ENCODE measurements at regions not wholly inside any gene's neighbourhood (a gene's known extent, or its start where the extent isn't known, plus 50 kb on each side); places are given as distances from the start of the nearest gene placed in this dataset.

- TF ChIP-seq CTCF (IDR thresholded peaks at IDR 0.05; ENCODE audit: extremely low read depth, insufficient read depth, missing control alignments): no peak
- in situ Hi-C loops (cut with MboI; ENCODE audit: low pct_unique_long_range_greater_than_20kb, low sequenced_read_pairs, unreplicated experiment): no loop called here
- DNase-seq (ENCODE audit: low spot score): no peak
Measured at GRCh38 chr1:17946434-17946833, 161.2 kb upstream of the IGSF21 start.

DNA sequence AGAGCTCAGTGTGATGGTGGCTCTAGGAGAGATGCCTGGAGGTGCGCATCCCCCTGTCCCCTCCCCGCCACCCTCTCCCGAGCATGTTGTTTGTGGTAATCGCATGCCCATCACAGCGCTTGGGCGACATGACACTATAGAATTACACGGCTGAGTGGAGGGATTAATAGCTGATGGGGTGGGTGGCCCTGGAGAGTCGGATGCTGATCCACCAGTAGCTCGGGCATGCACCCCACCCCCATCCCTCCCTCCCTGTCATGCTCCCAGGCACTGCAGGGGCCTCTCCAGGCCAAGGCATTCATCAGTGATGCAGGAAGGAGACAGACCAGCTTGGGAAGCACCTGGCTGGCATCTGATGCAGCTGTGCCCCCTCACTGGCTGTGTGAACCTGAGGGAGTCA lies 159.0 kb upstream of the IGSF21 start:
- no peak for DNase-seq (ENCODE audit: low spot score)
- in situ Hi-C loops (cut with MboI; ENCODE audit: low pct_unique_long_range_greater_than_20kb, low sequenced_read_pairs, unreplicated experiment): no loop called here
- no peak for TF ChIP-seq CTCF (IDR thresholded peaks at IDR 0.05; ENCODE audit: extremely low read depth, insufficient read depth, missing control alignments)

- DNase-seq (ENCODE audit: low spot score): no peak
- TF ChIP-seq CTCF (IDR thresholded peaks at IDR 0.05; ENCODE audit: extremely low read depth, insufficient read depth, missing control alignments): no peak
- in situ Hi-C loops (cut with MboI; ENCODE audit: low pct_unique_long_range_greater_than_20kb, low sequenced_read_pairs, unreplicated experiment): no loop called here
Measured at GRCh38 chr1:17949511-17949910, 158.1 kb upstream of the IGSF21 start.

- in situ Hi-C loops (cut with MboI; ENCODE audit: low pct_unique_long_range_greater_than_20kb, low sequenced_read_pairs, unreplicated experiment): no loop called here
- no peak for DNase-seq (ENCODE audit: low spot score)
- no peak for TF ChIP-seq CTCF (IDR thresholded peaks at IDR 0.05; ENCODE audit: extremely low read depth, insufficient read depth, missing control alignments)
Measured at GRCh38 chr1:17950728-17951127, 156.9 kb upstream of the IGSF21 start.

- in situ Hi-C loops (cut with MboI; ENCODE audit: low pct_unique_long_range_greater_than_20kb, low sequenced_read_pairs, unreplicated experiment): no loop called here
- no peak for DNase-seq (ENCODE audit: low spot score)
- TF ChIP-seq CTCF (IDR thresholded peaks at IDR 0.05; ENCODE audit: extremely low read depth, insufficient read depth, missing control alignments): no peak
Measured at GRCh38 chr1:17952506-17952905, 155.1 kb upstream of the IGSF21 start.

GRCh38 chr1:17953921-17954320 lies 153.7 kb upstream of the IGSF21 start:
- no peak for TF ChIP-seq CTCF (IDR thresholded peaks at IDR 0.05; ENCODE audit: extremely low read depth, insufficient read depth, missing control alignments)
- in situ Hi-C loops (cut with MboI; ENCODE audit: low pct_unique_long_range_greater_than_20kb, low sequenced_read_pairs, unreplicated experiment): no loop called here
- DNase-seq (ENCODE audit: low spot score): no peak

All from GM13977 (cell line).